HG02840 (cell line): ENCODE measurements at regions not wholly inside any gene's neighbourhood (a gene's known extent, or its start where the extent isn't known, plus 50 kb on each side); places are given as distances from the start of the nearest gene placed in this dataset.

Source experiments
- ATAC-seq: cut with Tn5 transposase; IDR thresholded peaks from one replicate; pipeline ENCODE4 v1.9.1; 2021; ENCODE audit warnings: mild to moderate bottlenecking, moderate library complexity, moderate number of reproducible peaks; ENCODE audit not compliant: unreplicated experiment, low FRiP score

DNA sequence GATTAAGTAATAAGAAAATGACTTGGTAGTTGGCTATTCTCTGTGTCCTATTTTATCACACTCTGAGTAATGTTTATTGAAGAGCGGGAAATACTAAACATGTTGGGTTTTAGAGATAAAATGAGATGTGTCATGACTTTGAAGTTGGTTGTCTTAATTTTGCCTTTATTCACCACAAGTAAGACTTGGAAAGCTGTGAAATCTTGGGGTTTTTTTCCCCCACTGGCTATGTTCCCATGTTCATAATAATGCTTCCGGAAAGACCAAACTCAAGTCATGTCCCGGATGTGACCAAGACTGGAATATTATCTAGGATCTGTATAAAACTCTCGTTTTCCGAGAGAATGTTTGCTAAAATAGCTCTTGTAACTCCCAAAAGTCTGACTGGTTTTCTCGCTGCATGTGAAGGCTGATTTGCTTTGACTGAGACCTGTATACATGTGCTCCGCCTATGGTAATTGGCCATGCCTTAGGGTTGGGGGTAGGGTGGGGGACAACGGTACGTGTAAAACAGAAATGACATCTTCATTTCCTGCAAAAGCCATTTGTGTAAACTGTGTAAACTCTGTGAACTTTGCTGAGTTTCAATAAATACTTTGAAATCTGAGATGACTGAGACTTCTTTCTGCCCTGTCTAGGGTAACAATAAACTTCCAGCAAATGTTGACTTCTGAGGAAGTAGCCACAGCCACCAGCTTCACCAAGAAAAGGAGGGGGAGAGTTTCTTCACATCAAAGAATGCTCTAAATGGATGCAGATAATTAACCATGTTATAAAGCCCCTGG is 169.6 kb downstream of the ZNF365 start:
- ATAC-seq = no peak

- no peak for ATAC-seq
These were observed 171.2 kb downstream of the ZNF365 start for GRCh38 chr10:62545160-62546066.

DNA sequence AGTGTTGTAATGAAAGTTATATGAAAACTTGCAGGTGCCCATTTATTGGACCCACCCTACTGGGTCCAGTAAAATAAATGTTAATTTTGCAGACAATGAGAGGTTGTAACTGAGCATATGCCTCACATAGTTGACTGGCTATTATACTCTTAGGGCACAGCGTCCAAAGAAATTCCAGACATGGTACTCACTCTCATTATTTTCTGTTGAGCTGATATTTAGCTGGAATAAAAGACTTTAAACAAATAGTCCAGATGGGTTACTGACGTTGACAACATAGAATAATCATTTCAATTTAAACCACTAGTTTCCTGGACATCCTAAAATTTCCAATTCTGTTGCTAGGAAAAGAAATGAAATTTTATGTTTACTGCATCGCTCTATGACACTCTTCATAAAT is 174.5 kb downstream of the ZNF365 start:
- no peak for ATAC-seq

GRCh38 chr10:62550173-62550572 is 176.0 kb downstream of the ZNF365 start:
- no peak for ATAC-seq

DNA sequence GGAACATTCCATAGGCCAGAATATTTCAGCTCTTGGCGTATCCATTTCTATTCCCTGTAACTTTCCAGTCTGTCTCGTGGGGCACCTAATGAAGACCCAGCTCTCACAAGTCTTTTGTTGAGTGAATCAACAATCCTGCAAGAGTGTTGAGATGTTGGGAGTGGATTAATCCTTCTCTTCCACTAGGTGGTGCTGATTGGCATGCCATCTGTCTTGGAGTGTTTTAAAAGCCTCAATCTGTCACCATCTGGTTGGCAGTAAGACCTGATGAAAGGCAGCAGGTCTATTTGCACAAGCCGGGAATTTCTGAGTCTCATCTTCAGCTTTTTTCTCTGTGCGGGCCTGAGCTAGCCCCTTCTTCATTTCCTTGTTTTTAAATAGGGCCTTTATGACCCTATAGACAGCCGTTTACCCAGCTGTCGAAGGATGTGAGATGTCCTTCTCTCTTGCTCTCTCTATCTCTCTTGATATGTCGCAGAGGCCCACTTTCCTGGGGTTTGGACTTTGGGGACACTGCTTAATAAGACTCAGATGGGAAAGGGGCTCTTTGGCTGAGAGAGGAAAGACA is 180.5 kb downstream of the ZNF365 start:
- ATAC-seq = no peak

GRCh38 chr10:62559481-62560200 is 185.5 kb downstream of the ZNF365 start:
- ATAC-seq = no peak

DNA sequence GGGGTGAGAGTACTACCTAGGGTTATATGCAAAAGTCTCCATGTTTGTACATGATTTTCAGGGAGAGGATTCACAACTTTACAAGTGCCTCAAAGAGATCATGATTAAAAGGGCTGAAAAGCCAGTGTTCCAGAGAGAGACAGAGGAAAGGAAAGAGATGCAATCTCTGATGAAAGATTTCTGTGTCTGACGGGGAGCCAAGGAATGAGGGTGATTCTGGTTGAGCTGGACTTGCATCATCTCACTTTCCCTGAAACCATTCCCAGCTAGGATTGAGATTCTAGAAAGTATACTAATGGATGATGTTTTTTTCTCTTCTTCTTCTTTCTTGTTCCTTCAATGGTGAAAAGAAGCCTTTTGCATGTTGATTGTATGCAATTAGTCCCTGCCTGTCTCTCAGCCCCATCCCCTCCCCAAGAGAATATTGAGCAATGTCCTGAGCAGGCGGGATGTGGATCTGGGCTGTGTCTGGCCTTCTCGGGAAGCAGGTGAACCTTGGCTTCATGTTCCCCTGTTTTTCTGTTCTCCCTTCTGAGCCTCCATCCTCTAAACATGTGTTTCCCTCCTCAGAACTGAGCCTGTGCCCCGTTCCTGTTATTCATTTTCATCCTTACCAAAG is 186.1 kb downstream of the ZNF365 start:
- ATAC-seq = no peak

DNA sequence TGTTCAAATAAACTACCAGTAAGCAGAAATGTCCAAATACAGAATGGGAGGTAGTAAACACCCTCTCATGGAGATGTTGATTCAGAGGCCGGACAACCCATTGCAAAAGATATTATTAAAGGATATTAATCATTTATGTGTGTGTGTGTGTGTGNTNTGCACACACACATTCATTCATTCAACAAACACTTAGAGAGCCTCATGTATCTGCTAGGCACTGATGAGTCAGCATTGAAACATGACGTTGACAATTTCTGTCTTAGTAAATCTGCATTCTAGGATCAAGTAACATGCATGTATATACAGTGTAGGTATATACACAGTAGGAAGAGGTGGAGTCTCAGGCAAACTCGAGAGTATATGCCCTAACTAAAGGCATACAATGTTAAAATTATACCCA is 187.0 kb downstream of the ZNF365 start:
- ATAC-seq = no peak

DNA sequence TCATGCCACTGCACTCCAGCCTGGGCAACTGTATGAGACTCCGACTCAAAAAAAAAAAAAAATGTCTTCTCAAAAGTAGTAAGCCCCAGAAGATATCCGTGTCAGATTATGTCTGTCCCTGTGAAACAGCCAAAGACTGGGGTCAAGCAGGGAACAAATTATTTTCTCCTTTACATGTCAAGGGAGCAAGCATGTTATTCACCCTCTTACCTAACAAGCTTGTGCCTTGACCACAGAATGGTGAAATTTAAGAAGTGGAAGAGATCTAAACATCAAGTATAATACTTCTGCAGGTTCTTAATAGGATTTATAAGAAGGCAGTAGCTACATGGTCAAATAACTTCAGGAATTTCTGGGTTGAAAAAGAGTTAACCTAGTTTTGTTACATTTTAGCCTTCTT is 187.9 kb downstream of the ZNF365 start:
- no peak for ATAC-seq

- no peak for ATAC-seq
These were observed 188.6 kb downstream of the ZNF365 start for GRCh38 chr10:62562795-62563194.

- ATAC-seq = no peak
These were observed 199.8 kb downstream of the ZNF365 start for GRCh38 chr10:62573929-62574328.

GRCh38 chr10:62577076-62577475 is 202.9 kb downstream of the ZNF365 start:
- no peak for ATAC-seq

- no peak for ATAC-seq
These were observed 203.6 kb downstream of the ZNF365 start for GRCh38 chr10:62577666-62578291.

GRCh38 chr10:62578301-62578700 is 204.1 kb downstream of the ZNF365 start:
- ATAC-seq = no peak

DNA sequence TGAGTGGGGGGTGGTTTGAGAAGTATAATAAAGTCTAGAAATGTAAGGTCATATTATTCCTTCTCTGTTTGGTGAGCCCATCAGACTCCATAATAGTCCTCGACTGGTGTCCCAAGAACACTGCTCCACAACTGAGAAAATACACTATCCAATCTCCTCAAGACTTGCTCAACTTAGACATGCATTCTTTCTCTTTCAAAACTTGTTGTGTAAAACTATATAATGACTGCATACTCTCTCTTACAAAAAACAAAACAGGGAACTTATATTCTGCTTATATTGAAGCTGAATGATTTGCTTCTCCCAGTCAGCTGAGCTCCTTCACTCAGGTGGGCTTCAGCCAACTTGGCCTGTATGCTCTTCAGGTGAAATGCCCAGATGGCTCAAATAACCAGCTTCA is 204.7 kb downstream of the ZNF365 start:
- no peak for ATAC-seq

DNA sequence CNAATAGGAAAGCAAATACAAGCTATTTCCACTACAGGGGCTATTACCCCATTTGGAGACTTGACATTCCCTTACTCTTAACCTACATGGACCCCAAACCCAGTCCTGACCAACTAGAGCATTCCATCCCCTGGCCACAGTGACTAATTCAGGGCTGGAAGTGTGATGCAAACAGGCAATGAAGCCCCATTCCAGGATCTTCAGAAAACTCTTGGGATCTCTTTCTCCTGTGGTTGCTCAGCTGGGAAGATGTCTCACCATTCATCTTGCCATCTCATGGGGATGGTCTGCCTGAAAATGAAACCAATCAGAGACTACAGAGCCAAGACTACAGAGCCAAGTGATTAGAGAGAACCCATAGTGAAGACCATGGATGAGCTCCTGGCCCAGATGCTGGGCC is 206.2 kb downstream of the ZNF365 start:
- ATAC-seq = no peak

- no peak for ATAC-seq
These were observed 207.2 kb downstream of the ZNF365 start for GRCh38 chr10:62581351-62581750.

DNA sequence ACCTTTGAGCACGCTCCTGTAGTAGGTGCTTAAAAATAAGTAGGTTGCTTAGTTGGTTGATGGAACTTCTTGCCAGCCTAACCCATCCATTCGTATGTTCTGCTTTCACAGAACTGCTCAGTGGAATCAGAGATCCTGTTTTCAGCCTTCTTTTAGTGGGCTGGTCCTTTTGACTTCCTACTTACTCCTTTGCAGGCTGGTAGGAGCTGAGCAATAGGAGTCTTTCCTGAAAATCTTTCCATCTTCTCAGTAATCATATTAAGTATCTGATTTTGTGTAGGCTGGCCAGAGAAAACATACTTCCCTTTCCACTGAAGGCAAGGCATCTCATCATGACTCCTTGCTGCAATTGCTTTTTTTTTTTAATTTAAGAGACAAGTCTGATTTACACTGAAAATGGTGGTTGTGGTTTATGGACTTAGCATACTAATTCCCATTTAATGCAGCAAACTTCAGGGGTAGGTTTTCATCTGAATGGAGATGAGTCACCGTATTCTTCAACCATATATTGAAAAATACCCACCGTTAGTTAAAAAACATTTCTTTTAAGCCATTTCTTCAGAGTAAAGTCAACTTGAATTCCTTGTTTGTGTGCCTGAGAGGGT is 208.0 kb downstream of the ZNF365 start:
- ATAC-seq = no peak

DNA sequence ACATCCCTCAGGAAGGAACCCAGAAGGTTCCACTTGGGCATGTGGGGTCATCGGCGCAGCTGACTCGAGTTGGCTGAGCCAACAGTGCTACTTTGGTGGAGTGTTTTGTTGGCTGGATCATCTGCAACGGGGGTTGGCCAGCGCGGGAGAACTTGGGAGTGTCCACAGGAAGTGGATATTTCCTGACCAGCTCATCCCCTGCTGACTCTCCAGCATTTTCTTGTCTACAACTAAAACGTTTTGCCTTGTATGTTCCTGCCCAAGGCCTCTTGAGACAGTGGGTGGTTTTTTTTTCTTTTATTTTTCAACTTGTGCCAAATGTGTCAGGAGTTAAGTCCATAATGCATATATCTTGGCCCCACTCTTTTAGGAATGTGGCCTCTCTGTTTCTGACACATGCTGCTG is 208.6 kb downstream of the ZNF365 start:
- ATAC-seq = no peak
